T-cell (primary cell): ENCODE measurements at regions not wholly inside any gene's neighbourhood (a gene's known extent, or its start where the extent isn't known, plus 50 kb on each side); places are given as distances from the start of the nearest gene placed in this dataset.
"Not testable (repeated sequence)": the region's sequence is repeated elsewhere in the genome, so short reads cannot be mapped to it uniquely, and the experiment has no call there.

Experiments used
- ATAC-seq, 4 experiments: fragments of 200-7000 bp in 3 of 4; fragments of 150-1000 bp in 1 of 4; cut with Tn5 transposase; replicated peaks in 1 of 4; 1 replicate in 3 of 4; 2 replicates in 1 of 4; pipeline ENCODE4 v1.10.0; 2021; ENCODE audit warnings: moderate library complexity in 3 of 4, mild to moderate bottlenecking in 2 of 4, moderate number of reproducible peaks in 1 of 4
- CTCF ChIA-PET, 2 donors: fragments of 300-600 bp; sonication (Branson Sonifier 250); formaldehyde crosslinking; loops; one replicate each; lab custom pipeline; 2022; ENCODE audit warnings: antibody characterized with exemption in 2 of 2; lab: Charles Lee
- POLR2A ChIA-PET, 2 donors: fragments of 300-600 bp; sonication (Branson Sonifier 250); formaldehyde crosslinking; loops; one replicate each; lab custom pipeline; 2022; ENCODE audit warnings: antibody characterized with exemption in 2 of 2; lab: Charles Lee
- DNase-seq, 35 experiments: peaks; one replicate each; pipeline versions ENCODE4 v3.0.0 to v3.0.0-alpha.2; 2013 to 2023
- H3K27ac ChIP-seq: one replicate; pipeline ENCODE4 v1.5.1; 2013; ENCODE audit warnings: low read length
- H3K27me3 ChIP-seq, 2 experiments: replicated peaks in 1 of 2; 1 replicate in 1 of 2; 2 replicates in 1 of 2; pipeline versions ENCODE4 v1.6.1 to v1.7.0; 2013; ENCODE audit warnings: low read length in 1 of 2, mixed read lengths in 1 of 2; ENCODE audit not compliant: control insufficient read depth in 2 of 2, insufficient read depth in 2 of 2; ENCODE audit errors: extremely low read depth in 1 of 2
- H3K36me3 ChIP-seq, 2 donors: 1 replicate in 1 of 2; 2 replicates in 1 of 2; pipeline versions ENCODE4 v1.6.1 to v1.7.0; 2013; ENCODE audit warnings: low read length in 1 of 2; ENCODE audit not compliant: control insufficient read depth in 2 of 2, insufficient read depth in 1 of 2; ENCODE audit errors: extremely low read depth in 1 of 2
- H3K4me1 ChIP-seq, 2 experiments: 1 replicate in 1 of 2; 2 replicates in 1 of 2; pipeline versions ENCODE4 v1.6.1 to v1.7.0; 2013; ENCODE audit warnings: low read length in 2 of 2, mixed read lengths in 1 of 2; ENCODE audit not compliant: insufficient read depth in 2 of 2, control insufficient read depth in 1 of 2; ENCODE audit errors: extremely low read depth in 1 of 2
- H3K4me3 ChIP-seq, 2 donors: 1 replicate in 1 of 2; 2 replicates in 1 of 2; pipeline versions ENCODE4 v1.5.1 to v1.7.0; 2013; ENCODE audit warnings: mild to moderate bottlenecking in 2 of 2, low read length in 1 of 2, moderate library complexity in 1 of 2; ENCODE audit not compliant: control insufficient read depth in 1 of 2; ENCODE audit errors: extremely low read depth in 1 of 2
- H3K9me3 ChIP-seq: 2 replicates; pipeline ENCODE4 v1.7.0; 2013
- H3K27ac Mint-ChIP-seq, 2 donors: one replicate each; pipeline ENCODE4 v1.8.0; 2020 to 2021; ENCODE audit warnings: mild to moderate bottlenecking in 2 of 2, mixed read lengths in 2 of 2
- H3K27me3 Mint-ChIP-seq, 2 donors: one replicate each; pipeline ENCODE4 v1.8.0; 2021 to 2022; ENCODE audit warnings: mixed read lengths in 2 of 2
- H3K36me3 Mint-ChIP-seq: one replicate; pipeline ENCODE4 v1.8.0; 2021; ENCODE audit warnings: mixed read lengths
- H3K4me1 Mint-ChIP-seq, 3 donors: one replicate each; pipeline ENCODE4 v1.8.0; 2020 to 2022; ENCODE audit warnings: mixed read lengths in 3 of 3, mild to moderate bottlenecking in 1 of 3
- H3K4me3 Mint-ChIP-seq, 3 donors: one replicate each; pipeline ENCODE4 v1.8.0; 2020 to 2022; ENCODE audit warnings: mild to moderate bottlenecking in 3 of 3, mixed read lengths in 3 of 3, moderate library complexity in 3 of 3
- H3K9me3 Mint-ChIP-seq, 3 donors: one replicate each; pipeline ENCODE4 v1.8.0; 2020 to 2022; ENCODE audit warnings: mixed read lengths in 3 of 3
- WGBS: methylation state at CpG from one replicate; pipeline ENCODE4 v1.1.5; 2013; ENCODE audit warnings: missing lambda C conversion rate; ENCODE audit not compliant: insufficient coverage; 5-methylcytosine and 5-hydroxymethylcytosine counted together

DNA sequence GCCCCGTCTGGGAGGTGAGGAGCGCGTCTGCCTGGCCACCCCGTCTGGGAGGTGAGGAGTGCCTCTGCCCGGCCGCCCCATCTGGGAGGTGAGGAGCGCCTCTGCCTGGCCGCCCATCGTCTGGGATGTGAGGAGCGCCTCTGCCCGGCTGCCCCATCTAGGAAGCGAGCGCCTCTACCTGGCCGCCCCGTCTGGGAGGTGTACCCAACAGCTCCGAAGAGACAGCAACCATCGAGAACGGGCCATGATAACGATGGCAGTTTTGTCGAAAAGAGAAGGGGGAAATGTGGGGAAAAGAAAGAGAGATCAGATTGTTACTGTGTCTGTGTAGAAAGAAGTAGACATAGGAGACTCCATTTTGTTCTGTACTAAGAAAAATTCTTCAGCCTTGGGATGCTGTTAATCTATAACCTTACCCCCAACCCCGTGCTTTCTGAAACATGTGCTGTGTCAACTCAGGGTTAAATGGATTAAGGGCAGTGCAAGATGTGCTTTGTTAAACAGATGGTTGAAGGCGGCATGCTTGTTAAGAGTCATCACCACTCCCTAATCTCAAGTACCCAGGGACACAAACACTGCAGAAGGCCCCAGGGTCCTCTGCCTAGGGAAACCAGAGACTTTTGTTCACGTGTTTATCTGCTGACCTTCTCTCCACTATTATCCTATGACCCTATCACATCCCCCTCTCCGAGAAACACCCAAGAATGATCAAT, 137.0 kb upstream of the PALMD start:
- H3K4me1 Mint-ChIP-seq, H3K27ac ChIP-seq, CTCF ChIA-PET, POLR2A ChIA-PET, H3K27me3 Mint-ChIP-seq, ATAC-seq, H3K36me3 ChIP-seq, H3K4me3 ChIP-seq, H3K9me3 ChIP-seq, DNase-seq, H3K4me3 Mint-ChIP-seq, H3K4me1 ChIP-seq, H3K36me3 Mint-ChIP-seq, H3K27me3 ChIP-seq, H3K27ac Mint-ChIP-seq, H3K9me3 Mint-ChIP-seq: not testable (repeated sequence)
- WGBS: no CpG with 5 or more reads among the region's 24 CpGs

DNA sequence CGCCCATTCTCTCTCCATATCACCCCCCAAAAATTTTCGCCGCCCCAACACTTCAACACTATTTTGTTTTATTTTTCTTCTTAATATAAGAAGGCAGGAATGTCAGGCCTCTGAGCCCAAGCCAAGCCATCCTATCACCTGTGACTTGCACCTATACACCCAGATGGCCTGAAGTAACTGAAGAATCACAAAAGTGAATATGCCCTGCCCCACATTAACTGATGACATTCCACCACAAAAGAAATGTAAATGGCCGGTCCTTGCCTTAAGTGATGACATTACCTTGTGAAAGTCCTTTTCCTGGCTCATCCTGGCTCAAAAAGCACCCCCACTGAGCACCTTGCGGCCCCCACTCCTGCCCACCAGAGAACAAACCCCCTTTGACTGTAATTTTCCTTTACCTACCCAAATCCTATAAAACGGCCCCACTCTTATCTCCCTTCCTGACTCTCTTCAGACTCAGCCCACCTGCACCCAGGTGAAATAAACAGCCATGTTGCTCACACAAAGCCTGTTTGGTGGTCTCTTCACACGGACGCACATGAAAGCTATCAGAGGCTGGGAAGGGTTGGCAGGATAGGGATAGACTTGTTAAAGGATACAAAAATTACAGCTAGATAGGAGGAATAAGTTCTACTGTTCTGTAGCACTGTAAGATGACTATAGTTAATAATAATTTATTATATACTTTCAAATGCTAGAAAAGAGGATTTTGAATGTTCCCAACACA, 130.9 kb upstream of the PALMD start:
- 100% methylated on average over 1 of the region's 8 CpGs for WGBS
- H3K27ac ChIP-seq, H3K4me1 Mint-ChIP-seq, H3K36me3 Mint-ChIP-seq, H3K27me3 Mint-ChIP-seq, ATAC-seq, H3K27me3 ChIP-seq, H3K36me3 ChIP-seq, H3K9me3 Mint-ChIP-seq, DNase-seq, H3K9me3 ChIP-seq, H3K4me3 Mint-ChIP-seq, CTCF ChIA-PET, H3K4me3 ChIP-seq, H3K4me1 ChIP-seq, H3K27ac Mint-ChIP-seq, POLR2A ChIA-PET: not testable (repeated sequence)

DNA sequence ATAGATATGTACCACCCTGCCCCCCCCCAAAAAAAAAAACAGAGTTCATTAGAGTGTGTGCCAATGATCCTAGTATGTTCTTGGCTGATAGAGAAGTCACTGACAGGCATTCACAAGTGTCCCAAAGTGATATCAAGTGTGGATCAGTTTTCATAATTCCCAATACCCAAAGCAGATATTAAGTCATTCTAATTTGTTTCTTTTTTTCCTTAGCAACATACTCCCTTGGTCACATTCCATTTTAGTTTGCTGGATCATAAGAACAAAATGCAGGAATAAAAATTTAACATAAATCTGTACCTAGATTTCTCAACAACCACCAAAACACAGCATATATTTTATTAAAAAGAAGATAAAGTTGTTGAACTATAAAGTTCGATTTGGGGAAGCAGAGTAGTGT, 129.8 kb upstream of the PALMD start:
- Mint-ChIP-seq H3K27me3 (no peaks in the 10 kb centered on the region), H3K36me3 (no peaks in the 10 kb centered on the region), H3K4me1 (no peaks in the 10 kb centered on the region), H3K27ac (no peak overlapping the region), H3K4me3 (no peak overlapping the region), H3K9me3 (no peaks in the 10 kb centered on the region)
- WGBS: no CpG with 5 or more reads among the region's 1 CpG
- Histone ChIP-seq H3K4me1 (no peaks in the 10 kb centered on the region), H3K27ac (no peak overlapping the region), H3K27me3 (no peaks in the 10 kb centered on the region), H3K9me3 (no peaks in the 10 kb centered on the region), H3K36me3 (no peaks in the 10 kb centered on the region), H3K4me3 (no peak overlapping the region)
- POLR2A ChIA-PET: no interaction called here
- CTCF ChIA-PET: no interaction called here
- no peak for ATAC-seq
- DNase-seq: no peak

DNA sequence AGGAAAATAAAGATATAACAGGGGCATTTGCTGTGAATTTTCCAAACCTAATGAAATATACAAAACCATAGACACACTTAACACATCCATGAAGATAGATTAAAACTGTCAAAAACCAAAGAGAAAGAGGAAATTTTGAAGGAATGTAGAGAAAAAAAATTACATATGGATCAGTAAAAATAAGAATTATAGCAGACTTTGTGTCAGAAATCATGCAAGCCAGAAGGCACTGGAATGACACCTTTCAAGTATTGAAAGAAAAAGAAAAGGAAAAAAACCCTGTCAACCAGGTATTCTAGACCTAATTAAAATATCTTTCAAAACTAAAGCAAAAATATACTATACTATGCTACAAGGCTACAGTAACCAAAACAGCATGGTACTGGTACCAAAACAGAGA, 125.8 kb upstream of the PALMD start:
- no peak for DNase-seq
- Mint-ChIP-seq H3K36me3 (no peaks in the 10 kb centered on the region), H3K9me3 (no peaks in the 10 kb centered on the region), H3K4me3 (no peak overlapping the region), H3K27ac (no peak overlapping the region), H3K4me1 (no peaks in the 10 kb centered on the region), H3K27me3 (peaks cover 2 to 3% of the 10 kb centered on the region in 2 donors)
- ChIA-PET POLR2A (no interaction called here), CTCF (no interaction called here)
- Histone ChIP-seq H3K4me3 (no peak overlapping the region), H3K27ac (no peak overlapping the region), H3K4me1 (no peaks in the 10 kb centered on the region), H3K9me3 (no peaks in the 10 kb centered on the region), H3K27me3 (no peaks in the 10 kb centered on the region), H3K36me3 (no peaks in the 10 kb centered on the region)
- no peak for ATAC-seq

DNA sequence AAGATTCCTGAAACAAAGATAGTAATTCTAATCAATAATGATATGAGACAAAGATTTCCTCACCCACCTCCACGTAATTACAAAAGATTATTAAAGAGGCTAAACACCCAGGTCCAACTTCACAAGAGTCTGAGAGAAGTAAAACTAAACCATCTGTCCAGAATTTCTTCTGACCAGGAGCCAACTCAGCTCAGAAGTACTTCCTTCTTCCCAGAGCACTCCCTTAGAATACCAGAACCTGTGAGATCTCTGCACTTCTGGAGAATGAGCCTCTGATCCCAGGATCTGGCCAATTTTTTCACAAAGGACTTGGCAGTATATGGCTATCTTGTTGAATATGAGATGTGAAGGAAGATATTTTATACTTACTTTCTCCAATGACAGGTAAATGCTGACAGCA, 120.6 kb upstream of the PALMD start:
- H3K36me3 ChIP-seq: no peaks in the 10 kb centered on the region
- WGBS: no CpG with 5 or more reads among the region's 1 CpG
- ATAC-seq: no peak
- Mint-ChIP-seq H3K4me1 (no peaks in the 10 kb centered on the region), H3K4me3 (no peak overlapping the region), H3K36me3 (no peaks in the 10 kb centered on the region), H3K27ac (no peak overlapping the region), H3K9me3 (no peaks in the 10 kb centered on the region), H3K27me3 (peaks cover 4 to 9% of the 10 kb centered on the region in 2 donors)
- no peak for DNase-seq
- H3K4me3 ChIP-seq: no peak overlapping the region
- no peaks in the 10 kb centered on the region for H3K27me3 ChIP-seq
- H3K4me1 ChIP-seq: no peaks in the 10 kb centered on the region
- no peak overlapping the region for H3K27ac ChIP-seq
- POLR2A ChIA-PET: no interaction called here
- CTCF ChIA-PET: no interaction called here
- H3K9me3 ChIP-seq: no peaks in the 10 kb centered on the region

DNA sequence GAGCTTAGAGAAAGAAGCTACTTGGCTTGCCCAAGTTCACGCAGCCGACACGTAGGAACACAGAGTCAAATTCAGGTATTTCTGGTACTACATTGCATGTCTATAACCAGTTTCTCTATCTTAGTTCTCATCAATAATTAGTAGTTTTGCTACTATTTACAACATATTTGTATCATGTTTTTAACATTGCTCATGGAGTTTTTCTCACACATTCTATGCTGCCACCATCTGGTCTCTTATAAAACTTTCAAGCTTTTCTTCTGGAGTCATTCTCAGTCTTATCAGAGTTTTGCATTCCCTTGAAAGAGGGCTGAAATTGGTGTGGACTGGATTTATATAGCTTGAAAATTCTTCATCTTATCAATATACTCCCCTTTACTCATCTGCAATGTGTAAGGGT, 118.8 kb upstream of the PALMD start:
- Histone ChIP-seq H3K27me3 (no peaks in the 10 kb centered on the region), H3K36me3 (no peaks in the 10 kb centered on the region), H3K4me3 (no peak overlapping the region), H3K4me1 (no peaks in the 10 kb centered on the region), H3K27ac (no peak overlapping the region), H3K9me3 (no peaks in the 10 kb centered on the region)
- ATAC-seq (no peak), DNase-seq (no peak)
- Mint-ChIP-seq H3K27me3 (peaks cover 4 to 10% of the 10 kb centered on the region in 2 donors), H3K4me3 (no peak overlapping the region), H3K36me3 (no peaks in the 10 kb centered on the region), H3K27ac (no peak overlapping the region), H3K9me3 (no peaks in the 10 kb centered on the region), H3K4me1 (no peaks in the 10 kb centered on the region)
- ChIA-PET POLR2A (no interaction called here), CTCF (interaction anchor here in 1 of 2 donors (0.7 kb wide), 1 partner anchor 85 kb away, joined by 4 read pairs; no protein-coding TSS in a partner anchor)
- 100% methylated on average over 1 of the region's 3 CpGs for WGBS
